Spleen (tissue), 7 donors: ENCODE measurements at regions not wholly inside any gene's neighbourhood (a gene's known extent, or its start where the extent isn't known, plus 50 kb on each side); places are given as distances from the start of the nearest gene placed in this dataset.

Experiments used
- CTCF ChIP-seq, 11 experiments: fragments of 200-600 bp in 7 of 11; fragments of 450-650 bp in 4 of 11; sonication (generic) in 4 of 11; IDR thresholded peaks in 8 of 11; conservative IDR thresholded peaks in 3 of 11; 1 replicate in 7 of 11; 2 replicates in 4 of 11; pipeline versions ENCODE4 v1.4.0 to v1.8.0; 2016 to 2021; ENCODE audit warnings: antibody characterized with exemption in 11 of 11, inconsistent platforms in 4 of 11, mild to moderate bottlenecking in 1 of 11
- POLR2AphosphoS5 ChIP-seq, 3 donors: sonication (generic); formaldehyde crosslinking; IDR thresholded peaks; one replicate each; pipeline ENCODE4 v1.5.1; 2017; ENCODE audit warnings: antibody characterized with exemption in 3 of 3
- donor health status: DM: no; HTN: no; CAD: no; lungs with moderate emphysema.
- donor health status: DM: no; HTN: no; CAD: no.
- donor health status: DM: no; HTN: no; CAD: no.

GRCh38 chr2:116162395-116162794 lies 1652.1 kb upstream of the DDX18 start:
- no peak for TF ChIP-seq CTCF (IDR thresholded peaks at IDR 0.05 in 8 of 11, conservative IDR thresholded peaks at IDR 0.05 in 3 of 11)
- no peak for TF ChIP-seq POLR2AphosphoS5 (IDR thresholded peaks at IDR 0.05)
